CD4-positive, alpha-beta T cell treated with Interleukin-1 beta for 1 hour (primary cell): ENCODE measurements at regions not wholly inside any gene's neighbourhood (a gene's known extent, or its start where the extent isn't known, plus 50 kb on each side); places are given as distances from the start of the nearest gene placed in this dataset.
"Not testable (repeated sequence)": the region's sequence is repeated elsewhere in the genome, so short reads cannot be mapped to it uniquely, and the experiment has no call there.

Source experiments
- DNase-seq, 2 donors: peaks; one replicate each; pipeline ENCODE4 v3.0.0-alpha.2; 2020 to 2022

GRCh38 chr14:25431211-25432076 lies 381.5 kb upstream of the STXBP6 start:
- DNase-seq: no peak

GRCh38 chr14:25430808-25431207 lies 380.9 kb upstream of the STXBP6 start:
- no peak for DNase-seq

- DNase-seq: no peak
These were observed 363.1 kb upstream of the STXBP6 start for GRCh38 chr14:25412998-25413397.

GRCh38 chr14:25411781-25412757 lies 362.1 kb upstream of the STXBP6 start:
- no peak for DNase-seq

- peak in 1 of 2 donors; percentile 1 for DNase-seq
These were observed 356.9 kb upstream of the STXBP6 start for GRCh38 chr14:25406818-25407217.

- peak; percentile 0 to 23 for DNase-seq
These were observed 350.8 kb upstream of the STXBP6 start for GRCh38 chr14:25400607-25401206.

- DNase-seq: no peak
These were observed 346.2 kb upstream of the STXBP6 start for GRCh38 chr14:25396128-25396527.

- no peak for DNase-seq
These were observed 344.9 kb upstream of the STXBP6 start for GRCh38 chr14:25394791-25395391.

GRCh38 chr14:25394356-25394755 lies 344.4 kb upstream of the STXBP6 start:
- no peak for DNase-seq

GRCh38 chr14:25389948-25390347 lies 340.0 kb upstream of the STXBP6 start:
- no peak for DNase-seq

GRCh38 chr14:25381498-25381897 lies 331.6 kb upstream of the STXBP6 start:
- DNase-seq: no peak

GRCh38 chr14:25375639-25376038 lies 325.7 kb upstream of the STXBP6 start:
- no peak for DNase-seq

GRCh38 chr14:25371068-25371467 lies 321.1 kb upstream of the STXBP6 start:
- DNase-seq: no peak

GRCh38 chr14:25370057-25370456 lies 320.1 kb upstream of the STXBP6 start:
- not testable (repeated sequence) for DNase-seq

GRCh38 chr14:25358330-25358729 lies 308.4 kb upstream of the STXBP6 start:
- no peak for DNase-seq

- DNase-seq: no peak
These were observed 301.3 kb upstream of the STXBP6 start for GRCh38 chr14:25351269-25351668.

GRCh38 chr14:25350802-25351201 lies 300.9 kb upstream of the STXBP6 start:
- DNase-seq: no peak

- DNase-seq: no peak
These were observed 300.1 kb upstream of the STXBP6 start for GRCh38 chr14:25350021-25350420.

GRCh38 chr14:25349269-25349668 lies 299.3 kb upstream of the STXBP6 start:
- no peak for DNase-seq

GRCh38 chr14:25340882-25341281 lies 290.9 kb upstream of the STXBP6 start:
- DNase-seq: no peak

GRCh38 chr14:25322784-25323183 lies 272.8 kb upstream of the STXBP6 start:
- DNase-seq: no peak

GRCh38 chr14:25316007-25316406 lies 266.1 kb upstream of the STXBP6 start:
- DNase-seq: not testable (repeated sequence)

- DNase-seq: no peak
These were observed 258.3 kb upstream of the STXBP6 start for GRCh38 chr14:25308244-25308643.
